ENCODE measurements at regions not wholly inside any gene's neighbourhood (a gene's known extent, or its start where the extent isn't known, plus 50 kb on each side); places are given as distances from the start of the nearest gene placed in this dataset.

DNA sequence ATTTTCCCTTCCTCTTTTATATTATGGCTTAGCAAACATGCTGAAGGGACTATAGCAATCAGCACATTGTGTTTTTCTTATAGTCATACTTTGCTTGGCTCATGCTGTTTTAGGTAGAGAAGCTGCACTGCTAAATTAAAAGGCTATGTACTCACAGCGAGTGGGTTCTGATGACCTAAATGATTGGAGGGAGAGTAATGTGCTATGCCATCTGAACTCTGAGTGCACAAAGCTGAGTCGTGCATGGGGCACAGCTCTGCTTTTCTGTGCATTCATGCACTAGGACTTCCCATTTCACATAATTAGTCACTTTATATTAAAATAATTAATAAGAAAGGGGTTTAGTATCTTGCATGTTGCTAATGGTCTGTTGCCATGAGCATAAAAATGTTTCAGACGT, 132.7 kb upstream of the ADGRL3 start:
- no peak for DNase-seq

DNA sequence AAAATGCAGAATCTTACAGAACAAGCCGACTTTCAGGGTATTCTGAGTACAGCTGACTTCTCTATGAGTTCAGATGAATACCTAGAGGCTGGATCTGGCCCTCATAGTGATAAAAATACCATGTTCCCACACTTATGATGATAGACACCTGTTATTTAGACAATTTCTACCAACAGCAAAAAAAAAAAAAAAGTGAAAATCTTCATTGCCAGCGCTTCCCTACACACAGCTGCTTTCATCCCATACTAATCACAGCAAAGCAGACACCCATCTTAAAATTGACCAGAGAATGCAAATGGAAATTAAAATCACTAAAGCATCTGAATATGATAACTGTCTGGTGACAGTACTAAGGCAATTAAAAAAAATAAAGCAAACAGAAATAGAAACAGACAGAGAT, 132.1 kb upstream of the ADGRL3 start:
- DNase-seq, result no peak

DNA sequence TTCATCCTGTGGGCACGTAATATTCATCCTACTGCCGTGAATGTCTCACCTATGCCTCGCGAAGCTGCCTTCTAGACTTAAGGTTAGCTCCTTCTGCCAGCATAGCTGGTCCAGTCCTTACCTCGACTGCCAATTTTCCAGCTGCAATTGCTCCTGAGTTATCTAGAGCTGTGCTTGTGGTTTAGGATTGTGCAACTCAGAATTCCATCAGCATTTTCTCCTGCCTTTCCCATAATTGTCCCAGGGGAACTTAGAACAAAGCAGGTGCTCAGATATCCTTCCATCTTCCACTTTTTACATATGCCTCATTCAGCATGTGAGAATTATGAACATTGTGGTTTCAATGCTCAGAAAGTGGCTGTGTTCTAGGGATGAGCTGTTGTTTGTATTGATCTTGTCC, 131.4 kb upstream of the ADGRL3 start:
- no peak for DNase-seq

DNA sequence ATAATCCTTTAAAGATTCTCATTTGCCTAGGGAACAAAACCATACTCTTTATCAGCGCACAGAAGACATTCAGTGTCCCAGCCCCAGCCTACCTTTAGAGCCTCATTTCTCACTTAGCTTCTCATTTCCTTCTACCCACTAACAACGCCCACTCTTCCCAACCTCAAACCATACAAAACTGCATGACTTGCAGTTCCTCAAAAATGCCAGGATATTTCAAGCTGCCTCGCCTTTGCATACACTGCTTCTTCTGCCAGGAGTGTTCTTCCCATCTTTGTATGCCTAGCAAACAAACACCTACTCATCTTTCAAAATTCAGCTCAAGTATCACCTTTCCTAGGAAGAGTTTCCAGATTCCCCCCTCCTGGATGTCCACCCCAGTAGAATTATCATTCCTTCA, 129.9 kb upstream of the ADGRL3 start:
- no peak for DNase-seq

DNA sequence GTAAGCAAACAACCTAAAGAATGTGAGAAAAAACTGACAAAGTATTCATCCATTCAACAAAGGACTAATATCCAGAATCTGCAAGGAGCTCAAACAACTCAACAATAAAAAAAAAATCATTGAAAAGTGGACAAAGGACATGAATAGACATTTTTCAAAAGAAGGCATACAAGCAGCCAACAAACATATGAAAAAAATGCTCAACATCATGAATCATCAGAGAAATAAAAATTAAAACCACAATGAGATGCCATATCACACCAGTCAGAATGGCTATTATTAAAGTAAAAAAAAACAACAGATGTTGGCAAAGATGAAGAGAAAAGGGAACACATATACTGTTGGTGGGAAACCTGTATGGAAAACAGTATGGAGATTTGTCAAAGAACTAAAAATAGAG, 120.7 kb upstream of the ADGRL3 start:
- DNase-seq, result no peak

DNA sequence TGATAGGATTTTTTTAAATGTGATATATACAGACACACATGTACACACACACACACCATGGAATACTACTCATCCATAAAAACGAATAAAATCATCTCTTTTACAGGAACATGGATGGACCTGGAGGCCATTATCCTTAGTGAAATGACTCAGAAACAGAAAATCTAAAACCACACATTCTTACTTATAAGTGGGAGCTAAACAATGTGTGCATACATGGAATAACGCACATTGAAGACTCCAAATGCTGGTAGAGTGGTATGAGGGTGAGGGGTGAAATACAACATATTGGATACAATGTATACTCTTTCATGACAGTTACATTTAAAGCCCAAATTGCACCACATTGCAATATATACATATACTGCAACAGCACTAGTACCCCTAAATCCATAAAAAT, 120.2 kb upstream of the ADGRL3 start:
- DNase-seq, result no peak

DNA sequence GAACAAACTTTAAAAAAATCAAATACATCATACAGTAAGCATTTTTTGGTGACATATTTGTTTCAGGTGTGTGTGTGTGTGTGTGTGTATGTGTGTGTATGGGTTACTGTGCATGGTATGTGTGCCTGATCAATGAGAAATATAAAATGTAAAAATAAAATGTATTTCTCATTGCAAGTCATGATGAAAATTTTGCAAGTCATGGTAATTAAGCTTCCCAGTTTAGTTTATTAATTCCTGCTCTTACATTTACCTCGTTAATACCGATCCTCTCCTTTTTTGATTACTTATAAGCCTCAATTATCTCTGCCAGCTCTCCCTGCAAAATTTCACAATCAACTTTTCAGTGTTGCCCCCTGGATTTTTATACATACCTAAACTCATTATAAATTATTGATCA, 114.6 kb upstream of the ADGRL3 start:
- no peak for DNase-seq

DNA sequence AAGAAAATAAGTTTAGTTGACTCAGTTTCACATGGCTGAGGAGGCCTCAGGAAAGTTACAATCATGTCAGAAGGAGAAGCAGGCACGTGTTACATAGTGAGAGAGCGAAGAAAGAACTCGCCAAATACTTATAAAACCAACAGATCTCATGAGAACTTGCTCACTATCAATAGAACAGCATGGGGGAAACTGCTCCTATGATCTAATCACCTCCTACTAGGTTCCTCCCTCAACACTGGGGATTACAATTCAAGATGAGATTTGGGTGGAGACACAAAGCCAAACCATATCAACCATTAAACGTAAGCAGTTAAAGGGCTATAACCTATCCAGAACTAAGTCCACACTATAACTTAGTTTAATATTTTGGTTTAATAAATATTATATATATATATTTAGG, 113.8 kb upstream of the ADGRL3 start:
- no peak for DNase-seq

DNA sequence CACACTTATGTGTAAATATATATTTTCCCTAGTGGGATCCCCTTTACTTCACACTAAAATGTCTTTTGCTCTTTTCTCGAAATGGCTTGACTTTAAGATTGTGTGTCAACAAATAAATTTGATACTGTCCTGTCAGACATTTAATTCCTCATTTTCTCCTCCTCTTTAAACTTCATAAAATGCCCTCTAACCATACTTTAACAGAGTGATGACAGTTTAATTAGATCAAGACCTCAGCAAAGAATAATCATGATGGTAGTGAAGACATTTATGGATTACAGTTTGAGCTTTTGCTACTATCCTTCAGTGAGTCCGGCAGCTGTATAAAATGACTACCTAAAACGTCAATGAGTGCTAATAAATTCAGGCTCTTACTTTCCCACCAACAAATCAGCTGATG, 113.1 kb upstream of the ADGRL3 start:
- no peak for DNase-seq

DNA sequence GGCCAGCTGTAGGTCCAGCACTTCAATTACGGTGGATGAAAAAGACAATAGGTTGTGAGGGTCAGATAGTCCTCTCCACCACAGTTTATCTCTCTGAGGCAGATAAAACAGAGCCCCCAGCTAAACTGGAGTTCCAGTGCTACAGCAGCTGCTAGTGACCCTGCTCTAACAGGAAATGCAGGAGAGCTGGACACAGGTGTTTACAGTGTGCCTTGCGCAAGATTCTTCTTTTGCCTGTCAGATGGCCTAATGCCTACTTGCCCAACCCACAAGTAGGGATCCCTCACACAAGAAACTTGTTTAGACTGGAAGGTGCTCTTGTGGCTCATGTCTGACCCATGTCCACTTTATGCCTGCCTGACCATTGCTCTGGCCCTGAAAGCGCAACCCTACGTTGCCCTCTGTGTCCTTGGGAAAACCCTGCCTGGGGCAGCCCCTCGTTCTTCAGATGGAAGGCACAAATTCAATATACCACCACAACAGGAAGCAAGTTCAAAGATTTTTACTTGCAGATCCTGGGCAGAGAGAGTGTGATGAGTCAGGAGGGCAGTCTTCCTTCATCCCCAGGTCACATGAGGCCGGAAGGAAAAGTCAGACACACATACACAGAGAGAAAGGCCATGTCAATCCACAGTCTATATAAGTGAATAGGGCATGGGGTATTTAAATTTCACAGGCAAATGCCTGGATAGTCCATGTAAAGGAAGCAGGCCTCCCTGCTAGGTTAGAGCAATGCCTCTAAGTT, 105.1 kb upstream of the ADGRL3 start:
- no peak for DNase-seq

DNA sequence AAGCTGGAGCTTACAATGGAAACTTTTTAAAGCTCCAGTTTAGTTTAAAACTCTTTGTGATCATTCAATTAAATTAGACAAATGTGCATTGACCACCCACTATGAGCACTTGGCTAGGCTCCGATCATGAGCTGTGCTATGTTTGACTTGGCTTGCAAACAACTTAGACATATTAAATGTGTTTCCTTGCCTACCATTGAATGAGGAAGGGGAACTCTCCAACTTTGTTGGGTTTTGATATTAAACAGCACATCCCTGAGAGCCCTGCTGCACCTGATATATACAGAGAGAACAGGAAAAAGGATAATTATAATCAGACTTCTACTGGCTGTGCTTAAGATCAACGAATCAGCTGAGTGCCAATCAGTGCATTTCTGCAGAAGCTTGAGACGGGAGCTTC, 71.4 kb upstream of the ADGRL3 start:
- no peak for DNase-seq

DNA sequence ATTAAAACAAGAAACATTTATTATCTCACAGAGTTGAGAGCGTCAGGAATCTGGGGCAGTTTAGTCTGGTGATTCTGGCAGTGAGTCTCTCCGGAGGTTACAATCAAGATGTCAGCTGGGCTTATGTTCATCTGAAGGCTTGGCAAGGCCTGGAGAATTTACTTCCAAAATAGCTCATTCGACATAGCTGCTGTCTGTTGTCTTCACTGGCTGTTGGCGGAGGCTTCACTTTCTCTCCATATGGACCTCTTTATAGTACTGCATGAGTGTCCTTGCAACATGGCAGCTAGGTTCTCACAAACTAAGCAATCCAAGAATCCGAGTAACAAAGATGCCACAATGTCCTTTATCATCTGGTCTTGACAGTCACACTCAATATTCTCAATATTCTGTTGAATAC, 70.2 kb upstream of the ADGRL3 start:
- no peak for DNase-seq

DNA sequence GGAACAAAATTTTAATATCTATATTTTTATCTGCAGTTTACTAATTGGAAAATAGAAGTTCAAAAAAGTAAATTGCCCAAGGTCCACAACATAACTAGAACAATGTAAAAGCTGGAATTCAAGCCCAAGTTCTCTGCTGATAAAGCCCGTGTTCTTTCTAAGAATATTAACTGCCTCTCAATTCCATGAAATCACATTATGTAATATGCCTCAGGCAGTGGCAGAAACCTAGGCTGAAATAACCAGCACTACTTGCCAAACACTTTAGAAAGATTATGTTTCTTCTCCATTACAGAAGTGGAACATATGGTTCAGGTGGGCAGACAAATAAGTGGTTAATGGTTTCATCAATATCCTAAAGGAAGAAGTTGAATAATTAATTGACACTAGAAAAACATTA, 56.7 kb upstream of the ADGRL3 start:
- peak; percentile 21 for DNase-seq

DNA sequence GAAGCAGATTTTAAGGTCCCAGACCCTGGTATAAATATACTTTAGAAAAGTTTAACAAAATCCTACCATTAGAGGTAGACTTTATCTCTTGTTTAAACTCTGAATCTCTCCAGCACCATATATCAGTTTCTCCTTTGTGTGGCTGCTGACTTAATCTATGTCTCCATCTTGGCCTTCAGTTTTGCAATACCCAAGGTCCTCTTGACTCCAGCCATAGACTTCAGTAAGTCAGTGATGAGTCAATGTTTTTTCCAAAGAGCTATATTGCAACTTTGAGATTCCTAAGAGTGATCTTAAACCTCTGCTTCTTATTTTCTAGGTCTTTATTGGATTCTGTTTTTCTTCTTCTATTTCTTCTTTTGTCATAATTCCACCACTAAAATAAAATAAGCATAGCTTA, 50.8 kb upstream of the ADGRL3 start:
- no peak for DNase-seq

All from hematopoietic multipotent progenitor cell treated with erythropoietin and hydrocortisone succinate and interleukin-3 and kit ligand, for 8 days (in vitro differentiated cells).